GM18870 (cell line): ENCODE measurements at regions not wholly inside any gene's neighbourhood (a gene's known extent, or its start where the extent isn't known, plus 50 kb on each side); places are given as distances from the start of the nearest gene placed in this dataset.

Source experiments
- ATAC-seq: cut with Tn5 transposase; IDR thresholded peaks from one replicate; pipeline ENCODE4 v1.9.1; 2021; ENCODE audit warnings: moderate library complexity; ENCODE audit not compliant: unreplicated experiment

DNA sequence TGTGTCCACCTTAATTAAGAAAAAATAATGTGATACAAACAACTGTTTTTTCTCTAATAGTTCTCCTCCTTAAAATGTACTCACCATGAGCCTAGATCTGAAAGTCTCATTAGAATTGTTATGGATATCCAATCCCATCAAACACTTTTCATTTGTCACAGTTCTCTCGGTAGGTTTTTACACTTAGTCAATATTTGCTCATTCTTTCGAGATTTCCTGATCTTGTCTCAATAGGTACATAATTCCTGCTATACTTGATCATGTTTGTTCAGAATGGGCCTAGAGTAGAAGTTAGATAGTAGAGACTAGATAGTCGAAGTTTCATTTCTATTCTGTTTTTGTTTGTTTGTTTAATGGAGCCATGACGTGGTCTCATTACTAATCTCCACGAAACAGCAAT lies 2005.7 kb downstream of the NCAM2 start:
- ATAC-seq = no peak

DNA sequence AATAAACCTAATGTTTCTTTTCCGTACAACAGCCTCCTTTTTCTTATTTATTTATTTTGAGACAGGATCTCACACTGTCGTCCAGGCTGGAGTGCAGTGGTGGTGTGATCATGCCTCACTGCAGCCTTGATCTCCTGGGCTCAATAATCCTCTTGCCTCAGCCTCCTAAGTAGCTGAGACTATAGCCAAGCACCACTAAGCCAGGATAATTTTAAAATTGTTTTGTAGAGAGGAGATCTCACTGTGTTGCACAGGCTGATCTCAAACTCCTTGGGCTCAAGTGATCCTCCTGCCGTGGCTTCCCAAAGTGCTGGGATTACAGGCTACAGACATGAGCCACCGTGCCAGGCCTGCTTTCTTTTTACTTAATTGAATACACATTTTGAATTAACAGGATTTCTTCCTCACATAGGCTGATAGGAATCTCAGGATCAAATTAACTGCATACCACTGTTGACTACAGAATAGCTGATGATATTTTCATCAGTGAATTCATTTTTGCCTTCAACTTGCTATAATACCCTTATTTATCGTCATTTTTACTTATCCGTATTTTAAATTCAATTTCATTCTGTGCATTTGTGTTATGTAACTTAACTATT lies 2010.5 kb downstream of the NCAM2 start:
- ATAC-seq = no peak

DNA sequence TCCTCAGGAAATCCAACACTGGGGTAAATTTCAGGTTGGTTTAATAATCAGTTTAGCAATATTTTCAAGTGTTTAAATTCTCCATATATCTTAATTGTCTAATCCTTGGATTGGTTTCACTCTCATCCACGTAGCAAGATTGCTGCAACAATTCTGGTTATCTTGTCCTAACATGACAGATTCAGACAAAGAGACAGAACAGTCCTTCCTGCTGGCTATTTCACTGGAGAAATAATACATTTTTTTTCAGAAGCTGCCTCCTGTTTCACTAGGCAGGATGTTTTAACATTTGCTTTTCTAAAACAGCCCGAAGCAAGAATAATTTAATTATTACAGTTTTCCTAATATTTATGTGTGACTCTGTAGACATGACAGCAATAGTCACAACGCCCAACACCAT lies 2011.2 kb downstream of the NCAM2 start:
- no peak for ATAC-seq

DNA sequence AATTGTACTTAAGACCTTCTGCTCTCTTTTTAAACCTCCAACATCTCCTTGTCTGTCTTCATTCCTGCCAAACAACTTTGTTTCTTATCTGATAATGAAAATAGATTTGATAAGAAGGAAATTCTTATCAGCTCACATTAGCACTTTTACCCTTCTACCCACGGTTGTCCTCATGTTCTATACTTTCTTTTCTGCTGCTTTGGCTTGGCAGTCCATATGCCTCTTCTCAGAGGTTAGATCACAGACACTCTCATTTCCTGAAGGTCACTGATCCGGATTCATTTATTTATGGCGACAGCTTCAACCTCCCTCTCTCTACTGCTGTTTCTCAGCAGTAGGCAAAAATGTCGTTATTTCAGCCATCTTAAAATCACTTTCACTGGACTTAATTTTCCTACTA lies 2015.8 kb downstream of the NCAM2 start:
- no peak for ATAC-seq

DNA sequence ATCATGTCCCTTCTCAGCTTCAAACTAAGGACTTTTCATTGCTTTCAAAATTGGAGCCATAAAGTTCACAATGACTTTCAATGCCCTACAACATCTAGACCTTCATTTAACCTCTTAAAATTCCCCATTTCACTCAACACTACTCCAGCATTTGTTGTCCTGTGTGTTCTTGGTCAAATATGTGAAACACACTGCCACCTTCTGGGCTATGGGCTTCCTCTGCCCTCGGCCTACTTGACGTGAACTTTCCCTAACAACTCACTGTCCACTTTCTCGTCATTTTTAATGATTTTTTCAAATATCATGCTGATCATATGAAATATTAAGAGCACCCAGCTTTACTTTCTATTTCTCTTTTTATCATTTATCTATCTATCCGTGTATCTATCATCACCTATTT lies 2018.4 kb downstream of the NCAM2 start:
- ATAC-seq = no peak

DNA sequence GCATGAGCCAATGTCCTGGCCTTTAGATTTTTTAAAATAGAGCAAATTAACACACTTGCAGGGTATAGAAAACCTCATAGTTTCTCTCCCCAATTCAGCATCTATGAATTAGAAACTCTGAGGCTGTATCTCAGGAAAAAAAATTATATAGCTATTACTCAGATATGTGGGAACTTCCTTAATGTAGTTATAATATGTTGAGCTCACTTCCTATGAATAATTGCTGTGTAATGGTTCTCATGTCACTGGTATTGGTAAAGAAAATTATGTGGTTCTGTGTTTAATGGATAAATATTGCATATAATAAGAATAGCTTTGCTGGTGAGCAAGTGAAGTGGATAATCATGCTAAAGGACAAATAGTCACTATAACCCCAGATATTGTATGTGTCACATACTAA lies 2019.8 kb downstream of the NCAM2 start:
- ATAC-seq = no peak

DNA sequence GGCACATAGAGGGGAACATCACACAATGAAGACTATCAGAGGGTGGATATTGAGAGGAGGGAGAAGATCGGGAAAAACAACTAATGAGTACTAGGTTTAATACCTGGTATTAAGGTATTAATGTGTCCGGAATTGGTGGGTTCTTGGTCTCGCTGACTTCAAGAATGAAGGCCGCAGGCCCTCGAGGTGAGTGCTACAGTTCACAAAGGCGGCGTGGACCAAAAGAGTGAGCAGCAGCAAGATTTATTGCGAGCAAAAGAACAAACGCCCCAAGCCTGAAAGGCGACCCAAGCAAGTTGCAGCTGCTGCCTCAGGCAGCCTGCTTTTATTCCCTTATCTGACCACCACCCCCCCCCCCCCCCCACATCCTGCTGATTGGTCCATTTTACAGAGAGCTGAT lies 2022.8 kb downstream of the NCAM2 start:
- ATAC-seq = no peak

DNA sequence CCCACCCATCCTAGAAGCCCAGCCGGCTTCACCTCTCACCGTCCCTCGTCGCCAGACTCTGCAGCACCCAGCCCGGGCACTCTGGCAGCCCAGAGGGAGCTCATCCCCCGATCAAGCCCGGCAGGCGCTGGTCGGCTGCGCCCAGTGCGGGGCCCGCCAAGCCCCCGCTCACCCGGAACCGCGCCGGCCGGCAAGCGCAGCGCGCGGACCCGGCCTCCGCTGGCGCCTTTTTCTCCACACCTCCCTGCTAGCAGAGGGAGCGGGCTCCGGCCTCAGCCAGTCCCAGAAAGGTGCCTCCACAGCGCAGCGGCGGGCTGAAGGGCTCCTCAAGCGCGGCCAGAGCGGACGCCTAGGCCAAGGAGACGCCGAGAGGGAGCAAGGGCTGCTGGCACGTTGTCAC lies 2023.3 kb downstream of the NCAM2 start:
- no peak for ATAC-seq

DNA sequence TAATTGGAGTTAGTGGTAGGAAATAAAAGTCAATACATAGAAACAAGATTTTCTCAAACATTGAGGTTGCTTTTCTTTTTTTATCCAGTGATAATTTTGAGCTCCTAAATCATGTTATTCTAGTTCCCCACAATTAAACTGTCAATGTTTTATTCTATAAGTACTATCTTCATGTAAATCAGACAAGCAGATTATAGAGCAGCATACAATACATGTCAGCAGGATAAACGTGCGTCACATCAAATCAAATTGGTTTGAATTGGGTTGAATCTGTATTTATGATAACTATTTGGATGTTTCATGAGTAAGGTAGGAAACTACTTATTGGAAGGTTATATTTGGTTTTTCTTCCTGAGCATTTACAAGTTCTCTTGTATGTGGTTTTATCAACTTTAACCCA lies 2028.7 kb downstream of the NCAM2 start:
- ATAC-seq = no peak

DNA sequence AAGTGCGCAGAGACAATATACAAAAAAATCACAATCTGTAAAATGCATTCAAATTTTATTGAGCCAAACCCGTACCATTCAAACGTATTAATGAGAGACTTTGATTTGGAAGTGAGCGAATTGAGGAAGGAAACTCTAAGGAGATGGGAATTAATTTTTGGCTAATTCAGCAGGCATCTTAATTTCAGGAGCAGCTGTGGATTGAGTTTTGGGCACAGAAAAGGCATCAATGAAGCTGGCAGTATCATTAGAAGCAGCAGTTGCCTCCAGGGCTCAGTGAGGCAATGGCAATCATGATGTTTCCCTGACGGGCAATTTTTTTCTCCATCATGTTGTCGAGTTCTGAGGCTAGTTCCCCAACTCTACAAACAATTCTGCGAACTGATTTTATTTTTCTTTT lies 2041.6 kb downstream of the NCAM2 start:
- no peak for ATAC-seq

DNA sequence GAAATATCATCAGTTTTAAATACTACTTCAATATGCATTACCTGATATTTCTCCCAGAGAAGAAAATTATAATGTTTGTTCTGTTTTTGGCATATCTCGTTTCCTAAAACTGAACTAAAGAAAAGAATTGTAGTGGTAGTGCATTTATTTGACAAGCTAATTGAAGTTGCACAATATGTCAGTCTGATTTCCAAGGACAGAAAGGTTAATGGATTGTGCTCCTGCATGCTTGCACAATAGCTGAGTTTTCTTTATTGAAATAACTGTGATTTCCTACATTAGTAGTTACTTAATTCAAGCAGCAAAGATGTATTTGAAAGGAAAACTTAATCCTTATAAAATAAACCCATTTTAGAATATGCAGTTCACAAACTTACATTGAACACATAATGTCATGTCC lies 2047.7 kb downstream of the NCAM2 start:
- no peak for ATAC-seq

DNA sequence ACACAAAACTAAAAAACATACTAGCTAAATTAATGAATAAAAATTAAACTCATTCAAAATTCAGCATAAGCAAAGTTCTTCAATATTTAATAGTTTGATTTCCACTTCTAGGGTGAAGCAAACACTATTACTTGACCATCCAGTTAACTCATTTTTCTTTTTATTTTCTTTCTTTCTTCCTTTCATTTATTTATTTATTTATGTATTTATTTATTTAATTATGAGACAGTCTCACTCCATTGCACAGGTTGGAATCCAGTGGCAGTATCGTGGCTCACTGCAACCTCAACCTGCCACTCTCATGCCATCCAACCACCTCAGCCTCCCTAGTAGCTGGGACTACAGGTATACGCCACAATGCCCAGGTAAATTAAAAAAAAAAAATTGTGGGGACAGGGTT lies 2069.5 kb downstream of the NCAM2 start:
- no peak for ATAC-seq

DNA sequence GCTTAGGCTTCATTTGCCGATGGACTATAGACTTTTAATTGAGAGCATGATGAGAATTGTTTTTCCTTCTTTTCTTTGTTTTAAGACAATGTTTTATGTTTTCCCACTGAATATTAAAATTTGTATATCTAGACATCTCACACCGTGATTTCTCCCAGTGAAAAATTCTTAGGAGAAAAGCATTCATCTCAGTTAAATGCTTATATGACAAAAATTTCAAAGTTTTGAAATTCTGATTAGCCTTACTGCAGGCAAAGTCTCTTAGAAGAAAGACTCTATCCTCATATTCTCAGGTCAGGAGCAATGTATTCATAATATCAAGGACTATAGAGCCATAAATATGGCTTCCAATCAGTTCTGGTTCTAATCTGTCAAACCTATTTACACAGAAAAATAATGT lies 2085.0 kb downstream of the NCAM2 start:
- ATAC-seq = no peak

DNA sequence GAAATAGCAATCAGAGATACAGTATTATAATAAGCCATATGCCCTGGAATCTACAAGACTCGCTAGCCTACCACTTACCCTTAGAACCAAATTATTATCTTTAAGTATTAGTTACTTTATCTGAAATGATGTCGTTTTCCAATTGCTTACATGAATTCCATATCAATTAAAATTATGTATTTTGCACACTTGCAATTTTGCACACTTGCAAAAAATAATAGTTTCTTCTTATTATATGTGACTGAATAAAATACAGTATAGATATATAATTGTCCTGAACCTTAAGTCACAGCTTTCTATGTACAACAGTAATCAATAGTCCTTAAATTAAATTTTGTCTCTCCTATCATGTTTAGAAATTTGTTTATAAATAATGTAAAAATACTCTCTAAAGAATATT lies 2095.1 kb downstream of the NCAM2 start:
- ATAC-seq = no peak

DNA sequence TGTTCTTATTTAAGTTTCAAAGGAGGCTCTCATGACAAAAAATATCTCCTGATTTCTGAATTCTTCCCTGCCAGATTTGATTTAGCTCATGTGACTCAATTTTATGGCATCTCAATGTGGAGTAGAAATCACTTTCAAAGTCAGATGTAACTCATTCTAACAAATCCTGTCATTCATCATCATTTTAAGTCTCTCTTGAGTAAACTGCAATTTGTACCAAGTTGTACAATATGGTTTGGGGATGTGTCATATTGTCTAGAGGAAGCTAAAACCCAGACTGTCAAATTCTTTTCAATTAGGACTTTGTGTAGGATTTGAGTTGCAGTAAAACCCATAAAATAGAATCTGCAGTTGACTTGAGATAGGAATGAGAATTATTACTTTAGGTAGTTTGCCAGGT lies 2101.0 kb downstream of the NCAM2 start:
- ATAC-seq = no peak

DNA sequence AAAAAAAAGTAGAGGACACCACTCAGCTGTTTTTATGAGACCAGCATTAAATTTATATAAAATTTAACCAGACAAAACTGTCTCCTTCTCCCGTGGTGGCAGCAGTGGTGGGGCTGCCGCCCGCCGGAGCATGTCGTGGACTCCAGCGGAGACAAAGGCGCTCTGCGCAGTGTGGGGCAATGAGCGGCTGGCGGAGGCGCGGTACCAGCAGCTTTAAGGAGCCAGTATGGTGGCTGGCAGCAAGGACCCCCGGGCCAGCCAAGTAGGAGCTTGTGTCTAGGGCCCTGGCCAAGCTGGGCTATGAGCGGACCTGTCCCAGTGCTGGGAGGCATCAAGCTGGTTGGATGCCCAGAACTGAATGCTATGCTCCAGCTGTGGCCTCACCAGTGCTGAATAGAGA lies 2102.9 kb downstream of the NCAM2 start:
- no peak for ATAC-seq

DNA sequence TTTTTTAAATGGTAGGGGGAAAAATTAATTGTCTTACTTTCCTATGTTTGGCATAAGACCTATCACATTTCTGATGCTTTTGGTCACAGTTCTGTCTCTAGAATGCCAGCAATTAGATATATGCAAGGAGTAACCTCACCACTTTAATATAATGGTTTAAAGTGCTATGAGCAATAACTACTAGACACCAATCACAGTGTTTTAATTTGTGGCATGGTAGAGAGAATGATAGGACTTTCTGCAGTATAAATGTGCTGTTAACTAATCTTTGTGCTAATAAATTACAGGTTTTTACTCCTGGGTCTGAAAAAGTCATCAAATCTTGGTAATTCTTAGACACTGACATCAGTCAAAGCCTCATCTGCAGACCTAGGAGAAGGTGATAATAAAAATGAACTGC lies 2110.3 kb downstream of the NCAM2 start:
- no peak for ATAC-seq

DNA sequence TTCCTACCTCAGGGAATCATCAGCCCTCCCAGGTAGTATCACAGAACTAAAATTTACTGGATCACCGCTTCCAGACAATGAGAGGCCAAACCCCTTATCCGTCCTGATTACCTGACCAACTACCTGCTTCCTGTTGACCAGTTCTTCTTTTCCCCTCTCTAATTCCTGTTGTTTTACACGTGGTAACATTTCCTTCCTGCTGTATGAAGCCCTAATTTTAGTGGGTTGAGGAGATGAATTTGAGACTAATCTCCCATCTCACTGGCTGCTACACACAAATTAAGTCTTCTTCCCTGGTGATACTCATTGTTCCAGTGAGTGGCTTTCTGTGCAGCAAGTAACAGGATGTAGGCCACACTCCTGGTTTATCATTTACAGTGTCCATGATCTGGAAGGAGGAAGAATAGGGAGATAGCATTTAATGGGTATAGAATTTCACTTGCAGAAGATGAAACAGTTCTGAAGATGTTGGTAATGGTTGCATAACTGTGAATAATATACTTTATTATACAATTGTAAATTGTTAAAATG lies 2112.9 kb downstream of the NCAM2 start:
- ATAC-seq = no peak

DNA sequence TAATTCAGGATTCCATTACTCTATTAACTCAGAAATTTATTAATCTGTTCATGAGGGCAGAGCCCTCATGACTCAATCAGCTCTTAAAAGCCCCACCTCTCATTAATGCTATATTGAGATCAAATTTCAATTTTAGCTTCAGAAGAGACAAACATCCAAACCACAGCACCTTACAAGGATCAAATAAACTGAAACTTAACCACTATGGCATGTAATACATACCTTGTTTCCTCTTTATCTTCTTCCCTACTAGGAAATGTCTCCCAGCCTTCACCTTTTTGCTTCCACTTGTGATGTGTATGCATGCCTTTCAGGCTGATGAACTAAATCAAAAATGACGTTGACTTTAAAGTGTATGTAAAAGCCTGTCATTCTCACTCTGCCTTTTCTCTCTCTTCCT lies 2121.3 kb downstream of the NCAM2 start:
- ATAC-seq = no peak

DNA sequence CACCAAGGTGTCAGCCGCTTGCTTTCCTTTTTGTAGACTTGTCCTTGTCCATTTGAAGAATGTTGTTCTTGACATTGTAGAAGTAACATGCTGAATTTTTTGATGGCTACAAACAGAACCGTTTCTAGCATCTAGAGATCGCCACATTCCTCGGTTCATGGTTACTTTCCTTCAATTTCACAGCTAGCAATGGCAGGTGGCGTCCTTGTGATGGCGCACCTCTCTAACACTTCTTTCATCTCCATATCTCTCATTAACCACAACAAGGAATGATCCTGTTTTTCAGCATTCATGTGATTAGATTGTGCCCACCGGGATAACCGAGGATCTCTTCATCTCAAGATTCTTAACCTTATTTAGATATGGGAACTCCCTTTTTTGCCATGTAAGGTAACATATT lies 2129.8 kb downstream of the NCAM2 start:
- no peak for ATAC-seq

DNA sequence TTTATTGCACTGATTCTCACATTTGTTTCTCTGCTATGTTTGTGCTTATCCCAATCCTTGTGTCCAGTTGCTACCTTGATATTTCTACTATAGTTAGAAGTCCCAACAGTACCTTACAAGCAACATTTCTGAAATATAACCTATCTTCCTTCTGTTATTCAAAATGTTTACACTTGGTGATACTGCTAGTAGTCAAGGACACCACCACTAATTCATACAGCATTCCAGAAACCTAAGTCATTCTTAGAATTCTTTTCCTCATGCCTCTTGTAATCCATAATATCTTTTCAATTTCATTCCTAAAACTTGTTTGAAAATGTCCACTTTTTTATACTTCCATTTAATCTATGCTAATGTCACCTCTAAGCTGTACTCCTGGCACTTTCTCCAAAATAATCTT lies 2132.1 kb downstream of the NCAM2 start:
- ATAC-seq = no peak

DNA sequence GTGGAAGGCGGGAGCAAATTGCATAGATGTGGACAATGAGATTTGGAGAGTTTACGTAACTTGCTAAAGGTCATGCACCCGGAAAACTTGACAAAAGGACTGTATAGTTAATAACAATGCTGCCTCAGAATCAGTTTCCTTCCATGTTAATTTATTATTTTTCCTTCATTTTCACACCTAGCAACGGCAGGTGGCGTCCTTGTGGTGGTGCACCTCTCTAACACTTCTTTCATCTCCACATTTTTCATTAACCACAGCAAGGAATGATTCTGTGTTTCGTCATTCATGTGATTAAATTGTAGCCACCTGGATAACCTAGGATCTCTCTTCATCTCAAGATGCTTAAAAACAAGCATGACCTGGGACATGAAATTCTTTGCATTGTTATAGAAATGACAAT lies 2133.0 kb downstream of the NCAM2 start:
- ATAC-seq = no peak

DNA sequence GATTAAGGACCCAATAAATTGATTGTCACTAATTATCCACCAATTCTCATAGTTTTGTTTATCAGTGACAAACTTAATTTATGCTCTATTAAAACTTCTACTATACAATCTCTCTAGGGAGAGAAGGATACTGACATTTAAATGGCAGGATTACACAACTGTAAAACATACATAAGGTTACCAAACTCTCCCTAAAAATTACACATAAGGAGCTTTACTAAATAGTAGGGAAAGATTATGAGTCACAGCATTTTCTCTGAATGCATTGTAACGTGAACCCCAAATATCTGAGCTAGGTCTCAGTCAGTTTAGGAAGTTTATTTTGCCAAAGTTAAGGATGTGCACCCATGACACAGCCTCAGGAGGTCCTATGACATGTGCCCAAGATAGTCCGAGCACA lies 2140.6 kb downstream of the NCAM2 start:
- no peak for ATAC-seq

DNA sequence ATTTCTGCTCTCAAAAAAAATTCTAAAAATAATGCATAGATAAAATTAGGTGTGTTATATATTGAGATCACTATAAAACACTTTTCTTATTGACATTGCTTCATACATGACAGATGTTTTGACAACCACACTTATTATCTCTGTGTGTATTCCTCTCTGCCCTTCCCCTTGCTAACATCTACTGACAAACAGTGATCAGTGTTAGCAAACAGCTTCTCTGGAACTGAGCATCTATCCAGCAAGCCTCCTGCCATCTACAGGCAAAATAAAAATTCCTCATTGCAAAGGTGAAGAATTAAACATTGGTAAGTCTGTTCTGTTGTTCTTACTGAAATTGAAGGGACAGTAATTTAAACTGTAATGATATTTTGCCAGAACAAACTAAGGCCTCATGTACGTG lies 2153.9 kb downstream of the NCAM2 start:
- no peak for ATAC-seq
